ENCODE measurements at regions not wholly inside any gene's neighbourhood (a gene's known extent, or its start where the extent isn't known, plus 50 kb on each side); places are given as distances from the start of the nearest gene placed in this dataset.

DNA sequence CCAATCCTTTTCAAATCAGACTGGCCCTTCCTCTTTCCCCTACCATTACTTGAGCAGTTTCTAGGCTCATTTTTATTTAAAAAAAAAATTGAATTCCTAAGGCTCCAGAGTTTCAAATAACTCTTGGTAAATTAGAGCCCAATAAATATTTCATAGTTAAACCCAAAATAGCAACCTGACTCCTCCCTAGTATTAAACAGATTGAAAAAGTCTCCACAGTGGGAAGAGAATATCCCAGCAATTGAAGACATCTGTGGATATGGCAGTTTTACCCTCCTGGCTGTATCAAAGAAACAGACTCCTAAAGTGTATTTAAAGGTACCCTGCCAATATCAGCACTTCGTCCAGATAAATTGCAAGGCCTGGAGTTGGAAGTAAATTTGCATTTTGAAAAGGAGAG lies 52.7 kb upstream of the GDNF start:
- ATAC-seq (no peak), FAIRE-seq (no peak), DNase-seq (no peak)
- H3K36me3 ChIP-seq, result no peaks in the 10 kb centered on the region
- 45 to 51% methylated on average over 1 of the region's 1 CpG for WGBS, 2 donors
- no peaks in the 10 kb centered on the region for H3K27me3 ChIP-seq
- H3K4me1 ChIP-seq, result no peaks in the 10 kb centered on the region
- no peak overlapping the region for H3K4me3 ChIP-seq
- no peak for TF ChIP-seq CTCF (IDR thresholded peaks at IDR 0.05)
- H3K27ac ChIP-seq, result no peak overlapping the region
- intact Hi-C loops (cut with DNase I), result no loop called here
- H3K9me3 ChIP-seq, result no peaks in the 10 kb centered on the region

DNA sequence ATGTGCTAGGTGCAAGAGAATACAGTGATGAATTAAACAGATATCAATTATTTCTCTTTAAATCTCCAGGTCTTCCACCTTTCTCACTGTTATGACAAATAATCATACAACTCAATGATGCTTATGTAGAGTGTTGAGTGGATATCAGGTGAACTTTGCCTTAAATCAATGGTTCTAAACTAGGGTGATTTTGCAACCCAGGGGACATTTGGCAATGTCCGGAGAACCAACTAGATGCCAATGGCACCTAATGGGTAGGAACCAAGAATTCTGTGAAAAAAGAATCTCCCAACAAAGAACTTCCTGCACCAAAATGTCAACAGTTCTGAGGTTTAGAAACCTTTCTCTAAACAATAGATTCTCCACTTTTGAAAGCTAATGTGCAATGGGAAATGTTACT lies 52.0 kb upstream of the GDNF start:
- Histone ChIP-seq H3K27ac (no peak overlapping the region), H3K27me3 (no peaks in the 10 kb centered on the region), H3K36me3 (no peaks in the 10 kb centered on the region), H3K4me1 (no peaks in the 10 kb centered on the region), H3K9me3 (no peaks in the 10 kb centered on the region), H3K4me3 (no peak overlapping the region)
- 80 to 88% methylated on average over 1 of the region's 1 CpG for WGBS, 2 donors
- FAIRE-seq (no peak), DNase-seq (no peak), ATAC-seq (no peak)
- no peak for TF ChIP-seq CTCF (IDR thresholded peaks at IDR 0.05)
- intact Hi-C loops (cut with DNase I), result no loop called here

DNA sequence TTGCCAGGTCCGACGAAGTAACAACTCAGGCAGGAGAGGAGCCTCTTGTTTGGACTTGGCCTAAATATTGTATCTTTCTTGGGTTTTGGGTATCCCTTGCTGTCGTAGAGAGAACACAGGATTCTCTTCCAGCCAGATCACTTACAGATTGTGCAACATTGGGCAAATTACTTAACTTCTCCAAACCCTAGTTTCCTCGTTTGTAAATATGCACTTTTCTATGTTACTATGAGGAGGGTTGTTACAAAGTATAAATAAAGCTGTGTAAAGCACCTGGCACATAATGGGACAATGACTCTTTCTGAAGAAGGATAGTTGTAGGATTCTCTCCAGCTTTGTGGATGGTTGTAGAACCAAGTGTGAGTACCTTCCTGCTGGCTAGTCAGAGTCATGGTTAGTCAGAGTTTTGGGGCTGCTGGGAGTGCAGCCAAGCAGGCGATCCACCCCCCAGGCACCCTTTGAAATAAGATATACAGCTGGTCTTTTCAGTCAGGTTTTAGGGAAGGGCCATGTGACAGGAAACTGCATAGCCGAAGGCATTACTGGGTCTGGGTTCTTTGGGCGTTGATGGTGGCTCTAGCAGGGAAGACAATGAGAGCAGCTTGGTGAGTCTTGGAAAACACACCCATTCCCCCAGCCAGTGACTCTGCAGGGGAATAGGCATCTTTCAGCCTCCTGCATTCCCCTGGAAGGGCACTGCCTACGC lies 49.9 kb upstream of the GDNF start:
- WGBS, 2 donors, result 56 to 70% methylated on average over 8 of the region's 8 CpGs
- intact Hi-C loops (cut with DNase I), result no loop called here
- Histone ChIP-seq H3K4me1 (no peaks in the 10 kb centered on the region), H3K27me3 (no peaks in the 10 kb centered on the region), H3K4me3 (no peak overlapping the region), H3K36me3 (no peaks in the 10 kb centered on the region), H3K27ac (no peak overlapping the region), H3K9me3 (no peaks in the 10 kb centered on the region)
- DNase-seq (no peak), ATAC-seq (no peak), FAIRE-seq (no peak)
- no peak for TF ChIP-seq CTCF (IDR thresholded peaks at IDR 0.05)

All from pancreas (tissue), 10 donors.